ENCODE measurements at regions not wholly inside any gene's neighbourhood (a gene's known extent, or its start where the extent isn't known, plus 50 kb on each side); places are given as distances from the start of the nearest gene placed in this dataset.

DNA sequence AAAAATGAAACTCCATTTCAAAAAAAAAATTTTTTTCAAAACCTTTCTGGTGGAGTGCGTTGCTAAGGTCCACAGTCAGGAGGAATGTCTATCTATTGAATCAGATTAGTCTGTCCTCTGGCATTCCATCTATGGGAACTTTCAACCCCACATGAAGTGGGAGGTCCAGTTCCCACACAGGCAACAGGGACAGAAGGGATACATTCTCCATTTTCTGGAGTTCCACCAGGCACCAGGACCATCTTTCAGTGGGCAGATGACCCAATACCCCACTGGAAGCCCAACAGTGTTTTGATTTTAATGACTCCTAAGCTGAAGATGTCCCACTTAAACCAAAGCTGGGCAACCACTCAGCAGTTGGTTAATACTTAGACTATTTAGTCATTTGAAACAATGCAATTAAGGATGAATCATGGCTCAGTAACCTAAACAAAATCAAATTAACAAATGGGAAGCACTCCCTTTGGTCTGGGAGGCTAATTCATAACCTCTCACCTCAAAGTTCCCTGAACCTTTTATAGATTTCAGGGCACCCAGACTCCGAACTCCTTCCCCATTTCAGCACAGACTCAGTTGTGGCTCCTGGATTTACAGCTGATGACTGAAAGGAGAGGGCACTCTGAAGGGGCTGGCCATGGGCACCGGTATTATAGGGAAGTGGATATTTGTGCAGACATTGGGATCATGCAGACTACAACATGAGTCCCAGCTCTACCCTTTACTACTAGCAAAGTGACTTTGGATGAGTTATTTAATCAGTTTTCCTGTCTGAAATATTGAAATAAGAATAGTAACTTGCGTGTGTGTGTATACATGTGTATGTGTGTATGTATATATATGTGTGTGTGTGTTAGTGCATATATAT lies 264.3 kb upstream of the LRTM1 start:
- Histone ChIP-seq H3K79me2 (ENCODE audit: control insufficient read depth, insufficient read depth, low read length) (no peaks in the 10 kb centered on the region), H3K27me3 (ENCODE audit: control insufficient read depth in 2 of 2, insufficient read depth in 2 of 2, low read length in 2 of 2) (no peaks in the 10 kb centered on the region), H3K4me2 (ENCODE audit: insufficient read depth, low read length) (no peak overlapping the region), H3K9ac (ENCODE audit: insufficient read depth in 1 of 2, low read depth in 2 of 2, low read length in 2 of 2) (no peak overlapping the region), H4K20me1 (replicated peaks; ENCODE audit: control insufficient read depth, insufficient read depth, low read length) (no peaks in the 10 kb centered on the region), H3K4me1 (replicated peaks in 1 of 2; ENCODE audit: control insufficient read depth in 2 of 2, insufficient read depth in 2 of 2, low read length in 2 of 2) (no peaks in the 10 kb centered on the region), H2AFZ (ENCODE audit: low read depth, low read length) (no peak overlapping the region), H3K9me1 (ENCODE audit: control insufficient read depth, insufficient read depth, low read length) (no peaks in the 10 kb centered on the region), H3K27ac (ENCODE audit: extremely low read depth, low read depth, low read length) (no peak overlapping the region), H3K36me3 (ENCODE audit: control insufficient read depth, insufficient read depth, low read length) (no peaks in the 10 kb centered on the region), H3K9me3 (replicated peaks; ENCODE audit: control insufficient read depth, insufficient read depth, low read depth, low read length) (no peaks in the 10 kb centered on the region), H3K4me3 (no peak overlapping the region)
- ChIA-PET POLR2A (no interaction called here), CTCF (ENCODE audit: low intra/inter-chr PET ratio) (no interaction called here)
- intact Hi-C loops (cut with micrococcal nuclease) (no loop called here), in situ Hi-C loops (cut with MboI) (no loop called here)
- ATAC-seq (no peak), FAIRE-seq (no peak), DNase-seq (ENCODE audit: extremely low read depth in 1 of 4, low spot score in 3 of 4) (no peak)
- 4% methylated on average over 4 of the region's 4 CpGs for WGBS (ENCODE audit: insufficient coverage, low coverage, missing lambda C conversion rate)
- TF ChIP-seq ZNF507 (tag; conservative IDR thresholded peaks at IDR 0.05) (no peak), CSDE1 (IDR thresholded peaks at IDR 0.05) (no peak), EHMT2 (IDR thresholded peaks at IDR 0.05) (no peak), FUS (optimal IDR thresholded peaks at IDR 0.05; ENCODE audit: low read depth, low read length) (no peak), DDX20 (tag; IDR thresholded peaks at IDR 0.05; ENCODE audit: low read depth) (no peak), ZNF384 (IDR thresholded peaks at IDR 0.05; ENCODE audit: low read depth, low read length) (no peak), C11orf30 (IDR thresholded peaks at IDR 0.05; ENCODE audit: low read depth) (no peak), IFI16 (CRISPR knock-in tag; IDR thresholded peaks at IDR 0.05) (no peak), RBM15 (IDR thresholded peaks at IDR 0.05; ENCODE audit: insufficient read depth, low read length) (no peak), CREBBP (IDR thresholded peaks at IDR 0.05; ENCODE audit: low read depth, low read length) (no peak)
- TF ChIP-seq, protein P1, sequence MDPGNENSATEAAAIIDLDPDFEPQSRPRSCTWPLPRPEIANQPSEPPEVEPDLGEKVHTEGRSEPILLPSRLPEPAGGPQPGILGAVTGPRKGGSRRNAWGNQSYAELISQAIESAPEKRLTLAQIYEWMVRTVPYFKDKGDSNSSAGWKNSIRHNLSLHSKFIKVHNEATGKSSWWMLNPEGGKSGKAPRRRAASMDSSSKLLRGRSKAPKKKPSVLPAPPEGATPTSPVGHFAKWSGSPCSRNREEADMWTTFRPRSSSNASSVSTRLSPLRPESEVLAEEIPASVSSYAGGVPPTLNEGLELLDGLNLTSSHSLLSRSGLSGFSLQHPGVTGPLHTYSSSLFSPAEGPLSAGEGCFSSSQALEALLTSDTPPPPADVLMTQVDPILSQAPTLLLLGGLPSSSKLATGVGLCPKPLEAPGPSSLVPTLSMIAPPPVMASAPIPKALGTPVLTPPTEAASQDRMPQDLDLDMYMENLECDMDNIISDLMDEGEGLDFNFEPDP (CRISPR knock-in tag; IDR thresholded peaks at IDR 0.05), result no peak
- TF ChIP-seq, protein P2, sequence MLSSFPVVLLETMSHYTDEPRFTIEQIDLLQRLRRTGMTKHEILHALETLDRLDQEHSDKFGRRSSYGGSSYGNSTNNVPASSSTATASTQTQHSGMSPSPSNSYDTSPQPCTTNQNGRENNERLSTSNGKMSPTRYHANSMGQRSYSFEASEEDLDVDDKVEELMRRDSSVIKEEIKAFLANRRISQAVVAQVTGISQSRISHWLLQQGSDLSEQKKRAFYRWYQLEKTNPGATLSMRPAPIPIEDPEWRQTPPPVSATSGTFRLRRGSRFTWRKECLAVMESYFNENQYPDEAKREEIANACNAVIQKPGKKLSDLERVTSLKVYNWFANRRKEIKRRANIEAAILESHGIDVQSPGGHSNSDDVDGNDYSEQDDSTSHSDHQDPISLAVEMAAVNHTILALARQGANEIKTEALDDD (IDR thresholded peaks at IDR 0.05), result no peak
- TF ChIP-seq, protein P3, sequence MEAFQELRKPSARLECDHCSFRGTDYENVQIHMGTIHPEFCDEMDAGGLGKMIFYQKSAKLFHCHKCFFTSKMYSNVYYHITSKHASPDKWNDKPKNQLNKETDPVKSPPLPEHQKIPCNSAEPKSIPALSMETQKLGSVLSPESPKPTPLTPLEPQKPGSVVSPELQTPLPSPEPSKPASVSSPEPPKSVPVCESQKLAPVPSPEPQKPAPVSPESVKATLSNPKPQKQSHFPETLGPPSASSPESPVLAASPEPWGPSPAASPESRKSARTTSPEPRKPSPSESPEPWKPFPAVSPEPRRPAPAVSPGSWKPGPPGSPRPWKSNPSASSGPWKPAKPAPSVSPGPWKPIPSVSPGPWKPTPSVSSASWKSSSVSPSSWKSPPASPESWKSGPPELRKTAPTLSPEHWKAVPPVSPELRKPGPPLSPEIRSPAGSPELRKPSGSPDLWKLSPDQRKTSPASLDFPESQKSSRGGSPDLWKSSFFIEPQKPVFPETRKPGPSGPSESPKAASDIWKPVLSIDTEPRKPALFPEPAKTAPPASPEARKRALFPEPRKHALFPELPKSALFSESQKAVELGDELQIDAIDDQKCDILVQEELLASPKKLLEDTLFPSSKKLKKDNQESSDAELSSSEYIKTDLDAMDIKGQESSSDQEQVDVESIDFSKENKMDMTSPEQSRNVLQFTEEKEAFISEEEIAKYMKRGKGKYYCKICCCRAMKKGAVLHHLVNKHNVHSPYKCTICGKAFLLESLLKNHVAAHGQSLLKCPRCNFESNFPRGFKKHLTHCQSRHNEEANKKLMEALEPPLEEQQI (IDR thresholded peaks at IDR 0.05), result no peak
- no TSS peak for BruUV-seq (replicated peaks)
